Osteocyte (in vitro differentiated cells): ENCODE measurements at regions not wholly inside any gene's neighbourhood (a gene's known extent, or its start where the extent isn't known, plus 50 kb on each side); places are given as distances from the start of the nearest gene placed in this dataset.

Experiments used
- DNase-seq: peaks from one replicate; pipeline ENCODE4 v3.0.0; 2021; ENCODE audit warnings: mixed read lengths; ENCODE audit not compliant: unreplicated experiment; ENCODE audit errors: extremely low spot score
- H3K27ac Mint-ChIP-seq: one replicate; pipeline ENCODE4 v1.8.0; 2021; ENCODE audit warnings: mild to moderate bottlenecking, mixed read lengths; ENCODE audit not compliant: unreplicated experiment
- H3K27me3 Mint-ChIP-seq: one replicate; pipeline ENCODE4 v1.8.0; 2021; ENCODE audit warnings: mixed read lengths; ENCODE audit not compliant: unreplicated experiment
- H3K36me3 Mint-ChIP-seq: one replicate; pipeline ENCODE4 v1.8.0; 2021; ENCODE audit warnings: mixed read lengths; ENCODE audit not compliant: unreplicated experiment
- H3K4me1 Mint-ChIP-seq: one replicate; pipeline ENCODE4 v1.8.0; 2021; ENCODE audit warnings: mixed read lengths; ENCODE audit not compliant: unreplicated experiment
- H3K4me3 Mint-ChIP-seq: one replicate; pipeline ENCODE4 v1.8.0; 2021; ENCODE audit warnings: mild to moderate bottlenecking, moderate library complexity, mixed read lengths; ENCODE audit not compliant: unreplicated experiment
- H3K9me3 Mint-ChIP-seq: one replicate; pipeline ENCODE4 v1.8.0; 2021; ENCODE audit warnings: mixed read lengths; ENCODE audit not compliant: unreplicated experiment
- CTCF ChIP-seq: fragments of 200-600 bp; sonication (generic); IDR thresholded peaks from 2 replicates; pipeline ENCODE4 v1.5.0; 2021; ENCODE audit warnings: antibody characterized with exemption, mild to moderate bottlenecking, moderate library complexity

- Mint-ChIP-seq H3K27me3 (peaks cover 8% of the 10 kb centered on the region), H3K27ac (no peak overlapping the region), H3K9me3 (no peaks in the 10 kb centered on the region), H3K4me3 (no peak overlapping the region), H3K4me1 (no peaks in the 10 kb centered on the region), H3K36me3 (no peaks in the 10 kb centered on the region)
- no peak for TF ChIP-seq CTCF
- no peak for DNase-seq
Measured at GRCh38 chr1:168987330-168987729, 119.2 kb upstream of the ATP1B1 start.

- no peaks in the 10 kb centered on the region for H3K36me3 Mint-ChIP-seq
- no peaks in the 10 kb centered on the region for H3K9me3 Mint-ChIP-seq
- H3K27ac Mint-ChIP-seq = no peak overlapping the region
- H3K4me1 Mint-ChIP-seq = no peaks in the 10 kb centered on the region
- H3K27me3 Mint-ChIP-seq = peaks cover 8% of the 10 kb centered on the region
- no peak for DNase-seq
- no peak overlapping the region for H3K4me3 Mint-ChIP-seq
- no peak for TF ChIP-seq CTCF
Measured at GRCh38 chr1:168987923-168988322, 118.6 kb upstream of the ATP1B1 start.

- no peaks in the 10 kb centered on the region for H3K4me1 Mint-ChIP-seq
- TF ChIP-seq CTCF = no peak
- no peak overlapping the region for H3K27ac Mint-ChIP-seq
- no peaks in the 10 kb centered on the region for H3K9me3 Mint-ChIP-seq
- H3K27me3 Mint-ChIP-seq = peaks cover 8% of the 10 kb centered on the region
- no peak for DNase-seq
- no peak overlapping the region for H3K4me3 Mint-ChIP-seq
- no peaks in the 10 kb centered on the region for H3K36me3 Mint-ChIP-seq
Measured at GRCh38 chr1:168989985-168990384, 116.5 kb upstream of the ATP1B1 start.

- no peak for DNase-seq
- Mint-ChIP-seq H3K27ac (no peak overlapping the region), H3K27me3 (peaks cover 6% of the 10 kb centered on the region), H3K9me3 (peaks cover 4% of the 10 kb centered on the region), H3K4me3 (no peak overlapping the region), H3K36me3 (no peaks in the 10 kb centered on the region), H3K4me1 (no peaks in the 10 kb centered on the region)
- TF ChIP-seq CTCF = no peak
Measured at GRCh38 chr1:168991667-168992475, 114.6 kb upstream of the ATP1B1 start.

- Mint-ChIP-seq H3K36me3 (no peaks in the 10 kb centered on the region), H3K4me3 (no peak overlapping the region), H3K27ac (no peak overlapping the region), H3K4me1 (peaks cover 40% of the 10 kb centered on the region), H3K27me3 (no peaks in the 10 kb centered on the region), H3K9me3 (no peaks in the 10 kb centered on the region)
- no peak for DNase-seq
- no peak for TF ChIP-seq CTCF
Measured at GRCh38 chr1:169001353-169001752, 105.1 kb upstream of the ATP1B1 start.
